GM12878 (cell line): ENCODE measurements at regions not wholly inside any gene's neighbourhood (a gene's known extent, or its start where the extent isn't known, plus 50 kb on each side); places are given as distances from the start of the nearest gene placed in this dataset.

Experiments used
- ATAC-seq: fragments of 200-7000 bp; cut with Tn5 transposase; 3 replicates; pipeline ENCODE4 v1.9.1; 2020; ENCODE audit warnings: mild to moderate bottlenecking, moderate library complexity
- BruUV-seq: library from RNA; stranded (reverse); fragments of 400-500 nt; replicated peaks from 2 replicates; lab custom pipeline; 2021; lab: Mats Ljungman, UMichigan
- CTCF ChIA-PET: fragments of 300-600 bp; sonication (Branson Sonifier 250); formaldehyde crosslinking; extraction: SDS; loops from one replicate; lab custom pipeline; 2021; ENCODE audit warnings: inconsistent platforms; lab: Yijun Ruan, JAX
- POLR2A ChIA-PET: fragments of 350-600 bp; formaldehyde crosslinking; extraction: SDS; loops from one replicate; lab custom pipeline; 2021; ENCODE audit warnings: inconsistent platforms; lab: Charles Lee
- RAD21 ChIA-PET: fragments of 300-600 bp; sonication (Branson Sonifier 250); formaldehyde crosslinking; loops from one replicate; lab custom pipeline; 2023; ENCODE audit warnings: antibody characterized with exemption; ENCODE audit not compliant: unreplicated experiment; lab: Charles Lee
- SMC1A ChIA-PET: fragments of 300-600 bp; sonication (Branson Sonifier 250); formaldehyde crosslinking; loops from one replicate; lab custom pipeline; 2023; ENCODE audit not compliant: unreplicated experiment, uncharacterized antibody; lab: Charles Lee
- DNase-seq: peaks from one replicate; pipeline ENCODE4 v3.0.0-alpha.2; 2011; ENCODE audit warnings: low read depth, low spot score
- FAIRE-seq: peaks from 3 replicates; lab custom pipeline; 2011; peaks lifted over from hg19 to GRCh38; lab: Jason Lieb, UNC
- H2AFZ ChIP-seq: 2 replicates; pipeline ENCODE4 v1.6.0; 2011; ENCODE audit warnings: low read depth, low read length, control low read depth; ENCODE audit not compliant: control insufficient read depth
- H3K27ac ChIP-seq: 2 replicates; pipeline ENCODE4 v1.5.1; 2011; ENCODE audit warnings: control low read depth; ENCODE audit not compliant: control insufficient read depth, insufficient read depth
- H3K27me3 ChIP-seq, 2 experiments: replicated peaks in 1 of 2; 2 replicates each; pipeline versions ENCODE4 v1.6.0 to v1.6.1; 2011; ENCODE audit warnings: low read length in 1 of 2; ENCODE audit not compliant: control insufficient read depth in 2 of 2, insufficient read depth in 2 of 2
- H3K36me3 ChIP-seq, 2 experiments: 2 replicates each; pipeline ENCODE4 v1.5.1; 2011; ENCODE audit warnings: low read length in 1 of 2; ENCODE audit not compliant: control insufficient read depth in 2 of 2, insufficient read depth in 2 of 2
- H3K4me1 ChIP-seq: 2 replicates; pipeline ENCODE4 v1.6.1; 2011; ENCODE audit warnings: mild to moderate bottlenecking, low read length, moderate library complexity, mixed read lengths; ENCODE audit not compliant: control insufficient read depth, insufficient read depth
- H3K4me2 ChIP-seq: 2 replicates; pipeline ENCODE4 v1.6.0; 2011; ENCODE audit warnings: control low read depth; ENCODE audit not compliant: control insufficient read depth, insufficient read depth
- H3K4me3 ChIP-seq: fragments of 200-600 bp; sonication (generic); 2 replicates; pipeline ENCODE4 v1.5.1; 2016
- H3K79me2 ChIP-seq: 2 replicates; pipeline ENCODE4 v1.6.0; 2011; ENCODE audit warnings: low read length; ENCODE audit not compliant: control insufficient read depth, insufficient read depth
- H3K9ac ChIP-seq: 2 replicates; pipeline ENCODE4 v1.8.0; 2011; ENCODE audit warnings: low read length, control low read depth, mixed read lengths; ENCODE audit not compliant: control insufficient read depth, insufficient read depth
- H3K9me3 ChIP-seq: replicated peaks from 3 replicates; pipeline ENCODE4 v1.5.1; 2011; ENCODE audit warnings: mild to moderate bottlenecking, low read length; ENCODE audit not compliant: control insufficient read depth, insufficient read depth
- H4K20me1 ChIP-seq: 2 replicates; pipeline ENCODE4 v1.6.0; 2011; ENCODE audit not compliant: control insufficient read depth, insufficient read depth
- FOXK2 ChIP-seq: fragments of 450-650 bp; IDR thresholded peaks from 2 replicates; pipeline ENCODE4 v1.6.1; 2017; ENCODE audit warnings: mild to moderate bottlenecking, moderate library complexity
- JUNB ChIP-seq: IDR thresholded peaks from 2 replicates; pipeline ENCODE4 v1.6.1; 2016; ENCODE audit warnings: antibody characterized with exemption, mild to moderate bottlenecking
- KLF5 ChIP-seq: fragments of 450-650 bp; IDR thresholded peaks from 2 replicates; pipeline ENCODE4 v1.6.1; 2014; ENCODE audit warnings: mild to moderate bottlenecking; ENCODE audit not compliant: partially characterized antibody
- LARP7 ChIP-seq: fragments of 450-650 bp; IDR thresholded peaks from 2 replicates; pipeline ENCODE4 v1.6.1; 2017; ENCODE audit warnings: mild to moderate bottlenecking
- NFIC ChIP-seq: IDR thresholded peaks from 2 replicates; pipeline ENCODE4 v1.6.1; 2012; ENCODE audit warnings: low read depth, mild to moderate bottlenecking, inconsistent platforms, low read length, moderate library complexity
- RB1 ChIP-seq: fragments of 450-650 bp; formaldehyde crosslinking; IDR thresholded peaks from 2 replicates; pipeline ENCODE4 v1.6.1; 2017; ENCODE audit warnings: mild to moderate bottlenecking, borderline replicate concordance
- SUZ12 ChIP-seq: fragments of 200-600 bp; sonication (generic); IDR thresholded peaks from one replicate; pipeline ENCODE4 v1.6.1; 2018; ENCODE audit warnings: antibody characterized with exemption, mild to moderate bottlenecking; ENCODE audit not compliant: unreplicated experiment
- TCF12 ChIP-seq: IDR thresholded peaks from 2 replicates; pipeline ENCODE4 v1.6.1; 2011; ENCODE audit warnings: low read depth, mild to moderate bottlenecking, low read length
- ZBED1 ChIP-seq: IDR thresholded peaks from 2 replicates; pipeline ENCODE4 v1.6.1; 2016; ENCODE audit warnings: borderline replicate concordance
- WGBS: methylation state at CpG from one replicate; pipeline ENCODE4 v1.1.6; 2016; ENCODE audit warnings: low lambda C conversion rate; ENCODE audit not compliant: insufficient replicate concordance, insufficient coverage; ENCODE audit errors: missing lambda C conversion rate; 5-methylcytosine and 5-hydroxymethylcytosine counted together
- in situ Hi-C: fragments of 300-500 bp; cut with MboI; formaldehyde crosslinking; loops from 9 replicates; pipeline ENCODE4 v1.14.3; 2018; ENCODE audit warnings: mixed read lengths
- intact Hi-C: fragments of 100-400 bp; cut with micrococcal nuclease; formaldehyde crosslinking; loops from one replicate; pipeline ENCODE4 v1.14.2; 2022; ENCODE audit not compliant: unreplicated experiment
- TF ChIP-seq, protein P1 (sequence below): fragments of 450-650 bp; IDR thresholded peaks from 2 replicates; pipeline ENCODE4 v1.6.1; 2016; ENCODE audit warnings: mild to moderate bottlenecking, moderate library complexity, borderline replicate concordance
- TF ChIP-seq, protein P2 (sequence below): fragments of 450-650 bp; IDR thresholded peaks from 2 replicates; pipeline ENCODE4 v1.6.1; 2016; ENCODE audit warnings: mild to moderate bottlenecking
- TF ChIP-seq, protein P3 (sequence below): fragments of 450-650 bp; IDR thresholded peaks from 2 replicates; pipeline ENCODE4 v1.6.1; 2017; ENCODE audit warnings: mild to moderate bottlenecking, moderate library complexity
- TF ChIP-seq, protein P4 (sequence below): fragments of 450-650 bp; conservative IDR thresholded peaks from 2 replicates; pipeline ENCODE4 v1.6.1; 2017; ENCODE audit warnings: mild to moderate bottlenecking, moderate library complexity

DNA sequence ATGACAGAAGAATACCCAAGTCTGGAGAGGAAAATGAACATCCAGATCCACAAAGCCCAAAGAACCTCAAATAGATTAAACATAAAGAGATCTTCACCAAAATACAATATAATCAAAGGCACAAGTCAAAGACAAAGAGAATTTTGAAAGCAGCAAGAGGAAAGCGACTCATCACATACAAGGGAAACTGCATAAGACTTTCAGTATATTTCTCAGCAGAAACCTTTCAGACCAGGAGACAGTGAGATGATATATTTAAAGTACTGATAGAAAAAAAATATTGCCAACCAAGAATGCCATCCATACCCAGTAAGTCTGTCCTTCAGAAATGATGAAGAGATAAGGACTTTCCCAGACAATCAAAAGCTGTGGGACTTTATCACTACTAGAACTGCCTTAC is 81.5 kb upstream of the GALNT17 start:
- Histone ChIP-seq H3K4me1 (no peaks in the 10 kb centered on the region), H3K79me2 (no peaks in the 10 kb centered on the region), H3K4me3 (no peak overlapping the region), H3K36me3 (no peaks in the 10 kb centered on the region)
- no TSS peak for BruUV-seq
- SMC1A ChIA-PET = interaction anchor here (0.9 kb wide), 1 partner anchor 20 kb away, joined by 3 read pairs; no protein-coding TSS in a partner anchor
- WGBS = 0% methylated on average over 1 of the region's 1 CpG
- no peak for TF ChIP-seq NFIC
- no peak for TF ChIP-seq LARP7
- TF ChIP-seq, protein P1, sequence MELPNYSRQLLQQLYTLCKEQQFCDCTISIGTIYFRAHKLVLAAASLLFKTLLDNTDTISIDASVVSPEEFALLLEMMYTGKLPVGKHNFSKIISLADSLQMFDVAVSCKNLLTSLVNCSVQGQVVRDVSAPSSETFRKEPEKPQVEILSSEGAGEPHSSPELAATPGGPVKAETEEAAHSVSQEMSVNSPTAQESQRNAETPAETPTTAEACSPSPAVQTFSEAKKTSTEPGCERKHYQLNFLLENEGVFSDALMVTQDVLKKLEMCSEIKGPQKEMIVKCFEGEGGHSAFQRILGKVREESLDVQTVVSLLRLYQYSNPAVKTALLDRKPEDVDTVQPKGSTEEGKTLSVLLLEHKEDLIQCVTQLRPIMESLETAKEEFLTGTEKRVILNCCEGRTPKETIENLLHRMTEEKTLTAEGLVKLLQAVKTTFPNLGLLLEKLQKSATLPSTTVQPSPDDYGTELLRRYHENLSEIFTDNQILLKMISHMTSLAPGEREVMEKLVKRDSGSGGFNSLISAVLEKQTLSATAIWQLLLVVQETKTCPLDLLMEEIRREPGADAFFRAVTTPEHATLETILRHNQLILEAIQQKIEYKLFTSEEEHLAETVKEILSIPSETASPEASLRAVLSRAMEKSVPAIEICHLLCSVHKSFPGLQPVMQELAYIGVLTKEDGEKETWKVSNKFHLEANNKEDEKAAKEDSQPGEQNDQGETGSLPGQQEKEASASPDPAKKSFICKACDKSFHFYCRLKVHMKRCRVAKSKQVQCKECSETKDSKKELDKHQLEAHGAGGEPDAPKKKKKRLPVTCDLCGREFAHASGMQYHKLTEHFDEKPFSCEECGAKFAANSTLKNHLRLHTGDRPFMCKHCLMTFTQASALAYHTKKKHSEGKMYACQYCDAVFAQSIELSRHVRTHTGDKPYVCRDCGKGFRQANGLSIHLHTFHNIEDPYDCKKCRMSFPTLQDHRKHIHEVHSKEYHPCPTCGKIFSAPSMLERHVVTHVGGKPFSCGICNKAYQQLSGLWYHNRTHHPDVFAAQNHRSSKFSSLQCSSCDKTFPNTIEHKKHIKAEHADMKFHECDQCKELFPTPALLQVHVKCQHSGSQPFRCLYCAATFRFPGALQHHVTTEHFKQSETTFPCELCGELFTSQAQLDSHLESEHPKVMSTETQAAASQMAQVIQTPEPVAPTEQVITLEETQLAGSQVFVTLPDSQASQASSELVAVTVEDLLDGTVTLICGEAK = no peak
- TF ChIP-seq KLF5 = no peak
- TF ChIP-seq, protein P2, sequence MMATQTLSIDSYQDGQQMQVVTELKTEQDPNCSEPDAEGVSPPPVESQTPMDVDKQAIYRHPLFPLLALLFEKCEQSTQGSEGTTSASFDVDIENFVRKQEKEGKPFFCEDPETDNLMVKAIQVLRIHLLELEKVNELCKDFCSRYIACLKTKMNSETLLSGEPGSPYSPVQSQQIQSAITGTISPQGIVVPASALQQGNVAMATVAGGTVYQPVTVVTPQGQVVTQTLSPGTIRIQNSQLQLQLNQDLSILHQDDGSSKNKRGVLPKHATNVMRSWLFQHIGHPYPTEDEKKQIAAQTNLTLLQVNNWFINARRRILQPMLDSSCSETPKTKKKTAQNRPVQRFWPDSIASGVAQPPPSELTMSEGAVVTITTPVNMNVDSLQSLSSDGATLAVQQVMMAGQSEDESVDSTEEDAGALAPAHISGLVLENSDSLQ = no peak
- TF ChIP-seq, protein P3, sequence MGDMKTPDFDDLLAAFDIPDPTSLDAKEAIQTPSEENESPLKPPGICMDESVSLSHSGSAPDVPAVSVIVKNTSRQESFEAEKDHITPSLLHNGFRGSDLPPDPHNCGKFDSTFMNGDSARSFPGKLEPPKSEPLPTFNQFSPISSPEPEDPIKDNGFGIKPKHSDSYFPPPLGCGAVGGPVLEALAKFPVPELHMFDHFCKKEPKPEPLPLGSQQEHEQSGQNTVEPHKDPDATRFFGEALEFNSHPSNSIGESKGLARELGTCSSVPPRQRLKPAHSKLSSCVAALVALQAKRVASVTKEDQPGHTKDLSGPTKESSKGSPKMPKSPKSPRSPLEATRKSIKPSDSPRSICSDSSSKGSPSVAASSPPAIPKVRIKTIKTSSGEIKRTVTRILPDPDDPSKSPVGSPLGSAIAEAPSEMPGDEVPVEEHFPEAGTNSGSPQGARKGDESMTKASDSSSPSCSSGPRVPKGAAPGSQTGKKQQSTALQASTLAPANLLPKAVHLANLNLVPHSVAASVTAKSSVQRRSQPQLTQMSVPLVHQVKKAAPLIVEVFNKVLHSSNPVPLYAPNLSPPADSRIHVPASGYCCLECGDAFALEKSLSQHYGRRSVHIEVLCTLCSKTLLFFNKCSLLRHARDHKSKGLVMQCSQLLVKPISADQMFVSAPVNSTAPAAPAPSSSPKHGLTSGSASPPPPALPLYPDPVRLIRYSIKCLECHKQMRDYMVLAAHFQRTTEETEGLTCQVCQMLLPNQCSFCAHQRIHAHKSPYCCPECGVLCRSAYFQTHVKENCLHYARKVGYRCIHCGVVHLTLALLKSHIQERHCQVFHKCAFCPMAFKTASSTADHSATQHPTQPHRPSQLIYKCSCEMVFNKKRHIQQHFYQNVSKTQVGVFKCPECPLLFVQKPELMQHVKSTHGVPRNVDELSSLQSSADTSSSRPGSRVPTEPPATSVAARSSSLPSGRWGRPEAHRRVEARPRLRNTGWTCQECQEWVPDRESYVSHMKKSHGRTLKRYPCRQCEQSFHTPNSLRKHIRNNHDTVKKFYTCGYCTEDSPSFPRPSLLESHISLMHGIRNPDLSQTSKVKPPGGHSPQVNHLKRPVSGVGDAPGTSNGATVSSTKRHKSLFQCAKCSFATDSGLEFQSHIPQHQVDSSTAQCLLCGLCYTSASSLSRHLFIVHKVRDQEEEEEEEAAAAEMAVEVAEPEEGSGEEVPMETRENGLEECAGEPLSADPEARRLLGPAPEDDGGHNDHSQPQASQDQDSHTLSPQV = no peak
- TF ChIP-seq, protein P4, sequence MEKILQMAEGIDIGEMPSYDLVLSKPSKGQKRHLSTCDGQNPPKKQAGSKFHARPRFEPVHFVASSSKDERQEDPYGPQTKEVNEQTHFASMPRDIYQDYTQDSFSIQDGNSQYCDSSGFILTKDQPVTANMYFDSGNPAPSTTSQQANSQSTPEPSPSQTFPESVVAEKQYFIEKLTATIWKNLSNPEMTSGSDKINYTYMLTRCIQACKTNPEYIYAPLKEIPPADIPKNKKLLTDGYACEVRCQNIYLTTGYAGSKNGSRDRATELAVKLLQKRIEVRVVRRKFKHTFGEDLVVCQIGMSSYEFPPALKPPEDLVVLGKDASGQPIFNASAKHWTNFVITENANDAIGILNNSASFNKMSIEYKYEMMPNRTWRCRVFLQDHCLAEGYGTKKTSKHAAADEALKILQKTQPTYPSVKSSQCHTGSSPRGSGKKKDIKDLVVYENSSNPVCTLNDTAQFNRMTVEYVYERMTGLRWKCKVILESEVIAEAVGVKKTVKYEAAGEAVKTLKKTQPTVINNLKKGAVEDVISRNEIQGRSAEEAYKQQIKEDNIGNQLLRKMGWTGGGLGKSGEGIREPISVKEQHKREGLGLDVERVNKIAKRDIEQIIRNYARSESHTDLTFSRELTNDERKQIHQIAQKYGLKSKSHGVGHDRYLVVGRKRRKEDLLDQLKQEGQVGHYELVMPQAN = no peak
- no peak for TF ChIP-seq FOXK2
- TF ChIP-seq TCF12 = no peak
- TF ChIP-seq JUNB = no peak
- no peak for TF ChIP-seq ZBED1
- TF ChIP-seq SUZ12 = no peak
- TF ChIP-seq RB1 = no peak
- TF ChIP-seq, all 136 proteins: peak for 0
- POLR2A ChIA-PET = no interaction called here
- no peak overlapping the region for H2AFZ ChIP-seq
- DNase-seq (no peak), FAIRE-seq (no peak), ATAC-seq (no peak)
- intact Hi-C loops = no loop called here
- no peak overlapping the region for H3K27ac ChIP-seq
- in situ Hi-C loops = no loop called here
- no peaks in the 10 kb centered on the region for H3K27me3 ChIP-seq
- no peak overlapping the region for H3K9ac ChIP-seq
- RAD21 ChIA-PET = no interaction called here
- no peaks in the 10 kb centered on the region; the same call in 2 of the 3 replicates for H3K9me3 ChIP-seq
- H4K20me1 ChIP-seq = no peaks in the 10 kb centered on the region
- no peak overlapping the region for H3K4me2 ChIP-seq
- CTCF ChIA-PET = no interaction called here
